ENCODE measurements at regions not wholly inside any gene's neighbourhood (a gene's known extent, or its start where the extent isn't known, plus 50 kb on each side); places are given as distances from the start of the nearest gene placed in this dataset.
"Not testable (repeated sequence)": the region's sequence is repeated elsewhere in the genome, so short reads cannot be mapped to it uniquely, and the experiment has no call there.

- H3K4me1 ChIP-seq (ENCODE audit: insufficient read depth, low read length); H3K9me3 ChIP-seq (ENCODE audit: low read depth, low read length); H3K4me3 ChIP-seq (ENCODE audit: low read length); H3K27me3 ChIP-seq (ENCODE audit: insufficient read depth, low read length): not testable (repeated sequence)
Measured at GRCh38 chr14:106750089-106750488, 1223.7 kb downstream of the TMEM121 start.

- H3K4me1 ChIP-seq (ENCODE audit: insufficient read depth, low read length); H3K27me3 ChIP-seq (ENCODE audit: insufficient read depth, low read length); H3K4me3 ChIP-seq (ENCODE audit: low read length); H3K9me3 ChIP-seq (ENCODE audit: low read depth, low read length): not testable (repeated sequence)
Measured at GRCh38 chr14:106753751-106754150, 1227.4 kb downstream of the TMEM121 start.

GRCh38 chr14:106757444-106757843 is 1231.1 kb downstream of the TMEM121 start:
- H3K4me3 ChIP-seq (ENCODE audit: low read length); H3K4me1 ChIP-seq (ENCODE audit: insufficient read depth, low read length); H3K27me3 ChIP-seq (ENCODE audit: insufficient read depth, low read length); H3K9me3 ChIP-seq (ENCODE audit: low read depth, low read length): not testable (repeated sequence)

GRCh38 chr14:106761886-106762816 is 1235.8 kb downstream of the TMEM121 start:
- not testable (repeated sequence) for H3K4me3 ChIP-seq (ENCODE audit: low read length); H3K27me3 ChIP-seq (ENCODE audit: insufficient read depth, low read length); H3K9me3 ChIP-seq (ENCODE audit: low read depth, low read length)
- peaks cover 11% of the 10 kb centered on the region for H3K4me1 ChIP-seq (ENCODE audit: insufficient read depth, low read length)

- H3K9me3 ChIP-seq (ENCODE audit: low read depth, low read length); H3K4me3 ChIP-seq (ENCODE audit: low read length); H3K27me3 ChIP-seq (ENCODE audit: insufficient read depth, low read length): not testable (repeated sequence)
- H3K4me1 ChIP-seq (ENCODE audit: insufficient read depth, low read length) = peaks cover 11% of the 10 kb centered on the region
Measured at GRCh38 chr14:106764968-106765369, 1238.6 kb downstream of the TMEM121 start.

- no peaks in the 10 kb centered on the region for H3K27me3 ChIP-seq (ENCODE audit: insufficient read depth, low read length)
- H3K4me3 ChIP-seq (ENCODE audit: low read length) = no peak overlapping the region
- H3K9me3 ChIP-seq (ENCODE audit: low read depth, low read length) = no peaks in the 10 kb centered on the region
- H3K4me1 ChIP-seq (ENCODE audit: insufficient read depth, low read length) = peaks cover 11% of the 10 kb centered on the region
Measured at GRCh38 chr14:106766145-106766544, 1239.8 kb downstream of the TMEM121 start.

- not testable (repeated sequence) for H3K27me3 ChIP-seq (ENCODE audit: insufficient read depth, low read length); H3K4me3 ChIP-seq (ENCODE audit: low read length); H3K9me3 ChIP-seq (ENCODE audit: low read depth, low read length)
- peaks cover 11% of the 10 kb centered on the region for H3K4me1 ChIP-seq (ENCODE audit: insufficient read depth, low read length)
Measured at GRCh38 chr14:106766551-106767277, 1240.3 kb downstream of the TMEM121 start.

GRCh38 chr14:106768230-106768629 is 1241.8 kb downstream of the TMEM121 start:
- peaks cover 11% of the 10 kb centered on the region for H3K4me1 ChIP-seq (ENCODE audit: insufficient read depth, low read length)
- H3K9me3 ChIP-seq (ENCODE audit: low read depth, low read length); H3K27me3 ChIP-seq (ENCODE audit: insufficient read depth, low read length); H3K4me3 ChIP-seq (ENCODE audit: low read length): not testable (repeated sequence)

GRCh38 chr14:106768972-106769700 is 1242.8 kb downstream of the TMEM121 start:
- not testable (repeated sequence) for H3K4me3 ChIP-seq (ENCODE audit: low read length); H3K9me3 ChIP-seq (ENCODE audit: low read depth, low read length); H3K27me3 ChIP-seq (ENCODE audit: insufficient read depth, low read length)
- peaks cover 11% of the 10 kb centered on the region for H3K4me1 ChIP-seq (ENCODE audit: insufficient read depth, low read length)

- H3K27me3 ChIP-seq (ENCODE audit: insufficient read depth, low read length); H3K9me3 ChIP-seq (ENCODE audit: low read depth, low read length); H3K4me3 ChIP-seq (ENCODE audit: low read length): not testable (repeated sequence)
- H3K4me1 ChIP-seq (ENCODE audit: insufficient read depth, low read length) = peaks cover 16% of the 10 kb centered on the region
Measured at GRCh38 chr14:106770158-106770672, 1243.8 kb downstream of the TMEM121 start.

- H3K27me3 ChIP-seq (ENCODE audit: insufficient read depth, low read length); H3K9me3 ChIP-seq (ENCODE audit: low read depth, low read length); H3K4me1 ChIP-seq (ENCODE audit: insufficient read depth, low read length): not testable (repeated sequence)
Measured at GRCh38 chr14:106774889-106775480, 1248.6 kb downstream of the TMEM121 start.

GRCh38 chr14:106776395-106776983 is 1250.1 kb downstream of the TMEM121 start:
- Histone ChIP-seq H3K4me1 (ENCODE audit: insufficient read depth, low read length) (peaks cover 5% of the 10 kb centered on the region), H3K9me3 (ENCODE audit: low read depth, low read length) (no peaks in the 10 kb centered on the region), H3K4me3 (ENCODE audit: low read length) (no peak overlapping the region), H3K27me3 (ENCODE audit: insufficient read depth, low read length) (no peaks in the 10 kb centered on the region)

More at GRCh38 chr14:106774889-106775480, 1248.6 kb downstream of the TMEM121 start:
- not testable (repeated sequence) for H3K4me3 ChIP-seq (ENCODE audit: low read length)

- H3K4me1 ChIP-seq (ENCODE audit: insufficient read depth, low read length) = peaks cover 5% of the 10 kb centered on the region
- H3K9me3 ChIP-seq (ENCODE audit: low read depth, low read length) = no peaks in the 10 kb centered on the region
- no peaks in the 10 kb centered on the region for H3K27me3 ChIP-seq (ENCODE audit: insufficient read depth, low read length)
- no peak overlapping the region for H3K4me3 ChIP-seq (ENCODE audit: low read length)
Measured at GRCh38 chr14:106778986-106779385, 1252.6 kb downstream of the TMEM121 start.

- Histone ChIP-seq H3K9me3 (ENCODE audit: low read depth, low read length) (no peaks in the 10 kb centered on the region), H3K4me1 (ENCODE audit: insufficient read depth, low read length) (peaks cover 8% of the 10 kb centered on the region), H3K4me3 (ENCODE audit: low read length) (no peak overlapping the region), H3K27me3 (ENCODE audit: insufficient read depth, low read length) (no peaks in the 10 kb centered on the region)
Measured at GRCh38 chr14:106786697-106787096, 1260.3 kb downstream of the TMEM121 start.

Measured in mononuclear cell (primary cell).